ENCODE measurements at regions not wholly inside any gene's neighbourhood (a gene's known extent, or its start where the extent isn't known, plus 50 kb on each side); places are given as distances from the start of the nearest gene placed in this dataset.
A peak's percentile ranks its signal among the peaks of the same experiment; 100 is the strongest.

GRCh38 chr1:164982545-164982944, 374.0 kb downstream of the LMX1A start:
- no CpG with 5 or more reads among the region's 1 CpG for WGBS, 2 experiments (ENCODE audit: extremely low coverage in 2 of 2, insufficient read length in 1 of 2)
- TF ChIP-seq RFX5 (IDR thresholded peaks at IDR 0.05; ENCODE audit: low read depth, low read length): no peak
- no peak for TF ChIP-seq FOS (IDR thresholded peaks at IDR 0.05; ENCODE audit: low read depth, low read length)
- TF ChIP-seq CHD1 (IDR thresholded peaks at IDR 0.05; ENCODE audit: low read depth, low read length): no peak
- TF ChIP-seq, protein P1, sequence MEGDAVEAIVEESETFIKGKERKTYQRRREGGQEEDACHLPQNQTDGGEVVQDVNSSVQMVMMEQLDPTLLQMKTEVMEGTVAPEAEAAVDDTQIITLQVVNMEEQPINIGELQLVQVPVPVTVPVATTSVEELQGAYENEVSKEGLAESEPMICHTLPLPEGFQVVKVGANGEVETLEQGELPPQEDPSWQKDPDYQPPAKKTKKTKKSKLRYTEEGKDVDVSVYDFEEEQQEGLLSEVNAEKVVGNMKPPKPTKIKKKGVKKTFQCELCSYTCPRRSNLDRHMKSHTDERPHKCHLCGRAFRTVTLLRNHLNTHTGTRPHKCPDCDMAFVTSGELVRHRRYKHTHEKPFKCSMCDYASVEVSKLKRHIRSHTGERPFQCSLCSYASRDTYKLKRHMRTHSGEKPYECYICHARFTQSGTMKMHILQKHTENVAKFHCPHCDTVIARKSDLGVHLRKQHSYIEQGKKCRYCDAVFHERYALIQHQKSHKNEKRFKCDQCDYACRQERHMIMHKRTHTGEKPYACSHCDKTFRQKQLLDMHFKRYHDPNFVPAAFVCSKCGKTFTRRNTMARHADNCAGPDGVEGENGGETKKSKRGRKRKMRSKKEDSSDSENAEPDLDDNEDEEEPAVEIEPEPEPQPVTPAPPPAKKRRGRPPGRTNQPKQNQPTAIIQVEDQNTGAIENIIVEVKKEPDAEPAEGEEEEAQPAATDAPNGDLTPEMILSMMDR (conservative IDR thresholded peaks at IDR 0.05; ENCODE audit: low read depth, low read length): no peak
- TF ChIP-seq RAD21 (IDR thresholded peaks at IDR 0.05; ENCODE audit: low read length): no peak
- no peak for TF ChIP-seq MAFK (IDR thresholded peaks at IDR 0.05; ENCODE audit: low read depth, low read length)
- no peak for TF ChIP-seq SMC3 (IDR thresholded peaks at IDR 0.05; ENCODE audit: low read depth, low read length)
- TF ChIP-seq POLR2A (IDR thresholded peaks at IDR 0.05; ENCODE audit: low read depth, low read length): no peak
- TF ChIP-seq MAZ (IDR thresholded peaks at IDR 0.05; ENCODE audit: borderline replicate concordance, low read depth, low read length): no peak
- TF ChIP-seq MXI1 (IDR thresholded peaks at IDR 0.05; ENCODE audit: borderline replicate concordance, low read depth, low read length): no peak
- TF ChIP-seq NFE2L2 (IDR thresholded peaks at IDR 0.05; ENCODE audit: low read depth, low read length): no peak
- no peak for TF ChIP-seq RCOR1 (IDR thresholded peaks at IDR 0.05; ENCODE audit: insufficient replicate concordance, low read length)
- TF ChIP-seq CEBPB (IDR thresholded peaks at IDR 0.05; ENCODE audit: low read depth, low read length): no peak
- Histone ChIP-seq H3K9me3 (ENCODE audit: control insufficient read depth, insufficient read depth, low read length) (no peaks in the 10 kb centered on the region), H3K4me2 (ENCODE audit: low read depth, low read length) (no peak overlapping the region), H3K56ac (ENCODE audit: extremely low read depth, insufficient read depth, low read length) (0 out of 2 replicates have a peak overlapping the region, but pooled peaks have one; percentile 10), H3K9ac (ENCODE audit: low read depth, low read length) (no peak overlapping the region), H3K9me1 (ENCODE audit: insufficient read depth, low read length) (no peaks in the 10 kb centered on the region), H2AFZ (replicated peaks; ENCODE audit: low read length, poor library complexity) (no peak overlapping the region), H4K8ac (ENCODE audit: low read depth in 2 of 2, low read length in 2 of 2) (no peak overlapping the region), H3K23ac (ENCODE audit: low read depth, low read length) (no peak overlapping the region), H2AK9ac (replicated peaks; ENCODE audit: low read depth, low read length, poor library complexity) (no peak overlapping the region), H4K91ac (ENCODE audit: insufficient read depth, low read depth, low read length) (no peak overlapping the region), H3K4me3 (ENCODE audit: insufficient read depth, low read depth, low read length) (no peak overlapping the region), H3K27me3 (ENCODE audit: control insufficient read depth, insufficient read depth, low read length) (no peaks in the 10 kb centered on the region), H2BK5ac (ENCODE audit: low read depth, low read length, poor library complexity, severe bottlenecking) (no peak overlapping the region), H3K14ac (replicated peaks; ENCODE audit: low read depth, low read length) (no peak overlapping the region), H4K5ac (ENCODE audit: low read depth, low read length) (no peak overlapping the region), H3K36me3 (ENCODE audit: control insufficient read depth, insufficient read depth, low read length) (no peaks in the 10 kb centered on the region), H2BK20ac (ENCODE audit: low read depth, low read length) (no peak overlapping the region), H3K18ac (ENCODE audit: low read depth, low read length) (no peak overlapping the region), H2BK15ac (ENCODE audit: low read depth, low read length) (no peak overlapping the region), H3K79me1 (ENCODE audit: low read depth in 1 of 2, low read length in 2 of 2) (no peaks in the 10 kb centered on the region), H2AK5ac (ENCODE audit: low read depth, low read length) (no peak overlapping the region), H3K4ac (ENCODE audit: low read depth, low read length) (no peak overlapping the region), H3K4me1 (ENCODE audit: control insufficient read depth, insufficient read depth, low read length) (no peaks in the 10 kb centered on the region), H2BK120ac (ENCODE audit: low read depth, low read length) (no peak overlapping the region), H3K27ac (ENCODE audit: insufficient read depth, low read length) (no peak overlapping the region), H4K20me1 (ENCODE audit: insufficient read depth, low read length) (no peaks in the 10 kb centered on the region)
- POLR2A ChIA-PET (ENCODE audit: unreplicated experiment): no interaction called here
- CTCF ChIA-PET: no interaction called here
- no peak for ATAC-seq (ENCODE audit: low read depth)
- dilution Hi-C loops (cut with HindIII; ENCODE audit: low sequenced_read_pairs, unreplicated experiment): no loop called here
- in situ Hi-C loops (cut with MboI; ENCODE audit: low sequenced_read_pairs): no loop called here
- BruUV-seq (replicated peaks): no TSS peak
- intact Hi-C loops (cut with micrococcal nuclease): no loop called here
- no peak for DNase-seq

Measured in IMR-90 (cell line).